HUES48 (cell line): ENCODE measurements at regions not wholly inside any gene's neighbourhood (a gene's known extent, or its start where the extent isn't known, plus 50 kb on each side); places are given as distances from the start of the nearest gene placed in this dataset.

Experiments used
- H3K27ac ChIP-seq: one replicate; pipeline ENCODE4 v1.7.0; 2013; ENCODE audit warnings: low read depth, low read length, inconsistent platforms
- H3K27me3 ChIP-seq: 2 replicates; pipeline ENCODE4 v1.6.1; 2013; ENCODE audit warnings: mild to moderate bottlenecking, low read length; ENCODE audit not compliant: control insufficient read depth, insufficient read depth
- H3K36me3 ChIP-seq: 2 replicates; pipeline ENCODE4 v1.6.1; 2013; ENCODE audit warnings: low read length; ENCODE audit not compliant: control insufficient read depth, insufficient read depth
- H3K4me1 ChIP-seq: 2 replicates; pipeline ENCODE4 v1.6.1; 2013; ENCODE audit warnings: mild to moderate bottlenecking, low read length; ENCODE audit not compliant: control insufficient read depth, insufficient read depth
- H3K4me3 ChIP-seq: 2 replicates; pipeline ENCODE4 v1.5.1; 2013; ENCODE audit warnings: mild to moderate bottlenecking, low read depth, low read length
- H3K9ac ChIP-seq: 2 replicates; pipeline ENCODE4 v1.6.1; 2013; ENCODE audit warnings: mild to moderate bottlenecking, low read depth, low read length, moderate library complexity
- H3K9me3 ChIP-seq: 2 replicates; pipeline ENCODE4 v1.6.1; 2013; ENCODE audit warnings: low read length; ENCODE audit not compliant: control insufficient read depth, insufficient read depth

DNA sequence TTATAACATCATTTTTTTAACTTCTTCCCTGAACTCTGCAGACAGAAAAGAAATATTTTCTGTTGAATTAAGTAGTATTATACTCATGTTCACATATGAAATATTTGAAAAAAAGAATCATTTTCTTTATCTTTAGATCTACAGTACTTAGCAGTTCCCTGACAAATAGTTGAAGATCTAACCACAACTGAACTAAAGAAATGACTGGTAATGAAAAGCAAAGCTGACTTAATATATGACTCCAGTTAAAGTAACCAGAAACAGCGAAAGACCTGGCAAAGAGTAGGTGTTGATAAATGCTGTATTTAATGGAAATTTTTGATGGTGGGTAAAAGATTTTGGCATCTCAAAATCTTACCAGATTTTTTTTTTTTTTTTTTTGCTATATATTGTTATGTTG is 207.1 kb upstream of the SLC16A7 start:
- no peak overlapping the region for H3K9ac ChIP-seq
- H3K4me3 ChIP-seq = no peak overlapping the region
- no peaks in the 10 kb centered on the region for H3K27me3 ChIP-seq
- H3K9me3 ChIP-seq = peaks cover 19% of the 10 kb centered on the region
- peaks cover 10% of the 10 kb centered on the region; the same call in 1 of the 2 replicates for H3K4me1 ChIP-seq
- H3K36me3 ChIP-seq = no peaks in the 10 kb centered on the region
- H3K27ac ChIP-seq = no peak overlapping the region

DNA sequence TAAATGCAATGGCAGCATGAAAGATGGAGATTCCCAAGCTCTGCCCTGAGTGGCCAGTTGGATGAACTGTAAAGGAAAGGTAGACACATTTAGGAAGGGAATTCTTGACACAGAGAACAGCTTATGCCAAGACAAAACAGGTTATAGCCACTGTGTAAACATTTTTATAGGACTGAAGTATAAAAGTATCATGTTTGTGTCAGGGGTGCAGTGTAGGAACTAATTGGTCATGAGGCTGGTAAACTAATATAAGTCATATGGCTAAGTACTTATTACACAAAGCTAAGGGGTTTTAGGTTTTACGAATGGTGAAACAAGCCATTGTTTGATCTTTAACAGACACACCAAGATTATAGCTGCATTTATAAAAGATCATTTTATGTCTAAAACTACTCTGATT is 207.7 kb upstream of the SLC16A7 start:
- no peak overlapping the region for H3K9ac ChIP-seq
- H3K4me3 ChIP-seq = no peak overlapping the region
- H3K4me1 ChIP-seq = peaks cover 14% of the 10 kb centered on the region
- H3K27ac ChIP-seq = no peak overlapping the region
- no peaks in the 10 kb centered on the region for H3K36me3 ChIP-seq
- H3K27me3 ChIP-seq = no peaks in the 10 kb centered on the region
- peaks cover 19% of the 10 kb centered on the region for H3K9me3 ChIP-seq

DNA sequence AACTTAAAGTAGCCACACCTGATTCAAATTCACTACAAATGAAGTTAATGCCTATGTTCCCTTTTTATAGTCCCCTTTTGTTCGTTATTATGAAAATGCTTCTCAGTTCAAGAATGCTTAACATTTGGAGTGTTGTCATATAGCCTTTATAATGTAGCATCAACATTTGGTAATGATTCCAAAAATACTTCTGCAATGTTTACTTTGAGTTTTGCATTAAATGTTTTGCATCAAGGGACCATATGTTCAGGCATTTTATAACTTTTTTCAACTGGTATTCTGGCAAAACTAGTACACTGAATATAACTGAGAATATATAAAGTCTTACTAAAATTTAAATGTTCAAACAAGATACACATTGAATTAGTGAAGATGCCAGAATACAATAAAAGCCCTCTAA is 209.6 kb upstream of the SLC16A7 start:
- Histone ChIP-seq H3K27ac (no peak overlapping the region), H3K4me1 (peaks cover 27% of the 10 kb centered on the region), H3K9ac (no peak overlapping the region), H3K4me3 (no peak overlapping the region), H3K9me3 (peaks cover 19% of the 10 kb centered on the region), H3K27me3 (no peaks in the 10 kb centered on the region), H3K36me3 (no peaks in the 10 kb centered on the region)

DNA sequence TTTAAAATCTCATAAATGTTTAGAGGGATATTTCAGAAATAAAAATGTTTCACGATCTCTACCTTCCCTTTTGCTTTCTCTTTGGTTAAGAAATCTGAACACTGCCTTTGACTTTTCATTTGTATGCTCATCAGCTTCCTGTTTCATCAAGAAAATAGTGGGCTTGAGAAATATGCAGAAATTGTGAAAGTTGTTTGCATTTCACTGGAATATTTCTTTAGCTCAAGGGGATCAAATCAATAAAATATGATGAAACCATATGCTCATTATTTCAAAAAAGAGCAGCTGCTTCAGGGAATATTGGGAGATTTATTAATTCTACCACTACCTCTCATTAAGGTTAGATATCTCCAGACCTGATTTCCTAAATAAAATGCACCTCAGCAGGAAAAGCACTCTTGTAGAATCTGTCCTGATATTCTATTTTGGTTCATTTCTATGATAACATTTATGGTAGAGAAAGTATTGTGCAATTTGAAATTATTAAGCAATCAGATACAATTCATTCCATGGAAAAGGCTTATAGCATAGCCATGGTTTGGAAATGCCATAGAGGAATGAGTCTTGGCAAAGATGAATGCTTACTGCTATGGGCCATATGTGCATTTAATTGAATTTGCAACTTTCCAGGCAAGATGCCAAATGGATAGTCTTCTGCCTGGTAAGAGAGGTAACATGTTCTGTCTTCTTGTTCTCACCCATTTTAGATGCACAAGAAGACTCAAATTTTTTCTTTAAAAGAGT is 212.6 kb upstream of the SLC16A7 start:
- H3K4me3 ChIP-seq = no peak overlapping the region
- peaks cover 9% of the 10 kb centered on the region; the same call in 1 of the 2 replicates for H3K9me3 ChIP-seq
- no peak overlapping the region for H3K9ac ChIP-seq
- H3K4me1 ChIP-seq = peaks cover 27% of the 10 kb centered on the region
- H3K36me3 ChIP-seq = no peaks in the 10 kb centered on the region
- H3K27me3 ChIP-seq = no peaks in the 10 kb centered on the region
- H3K27ac ChIP-seq = no peak overlapping the region

DNA sequence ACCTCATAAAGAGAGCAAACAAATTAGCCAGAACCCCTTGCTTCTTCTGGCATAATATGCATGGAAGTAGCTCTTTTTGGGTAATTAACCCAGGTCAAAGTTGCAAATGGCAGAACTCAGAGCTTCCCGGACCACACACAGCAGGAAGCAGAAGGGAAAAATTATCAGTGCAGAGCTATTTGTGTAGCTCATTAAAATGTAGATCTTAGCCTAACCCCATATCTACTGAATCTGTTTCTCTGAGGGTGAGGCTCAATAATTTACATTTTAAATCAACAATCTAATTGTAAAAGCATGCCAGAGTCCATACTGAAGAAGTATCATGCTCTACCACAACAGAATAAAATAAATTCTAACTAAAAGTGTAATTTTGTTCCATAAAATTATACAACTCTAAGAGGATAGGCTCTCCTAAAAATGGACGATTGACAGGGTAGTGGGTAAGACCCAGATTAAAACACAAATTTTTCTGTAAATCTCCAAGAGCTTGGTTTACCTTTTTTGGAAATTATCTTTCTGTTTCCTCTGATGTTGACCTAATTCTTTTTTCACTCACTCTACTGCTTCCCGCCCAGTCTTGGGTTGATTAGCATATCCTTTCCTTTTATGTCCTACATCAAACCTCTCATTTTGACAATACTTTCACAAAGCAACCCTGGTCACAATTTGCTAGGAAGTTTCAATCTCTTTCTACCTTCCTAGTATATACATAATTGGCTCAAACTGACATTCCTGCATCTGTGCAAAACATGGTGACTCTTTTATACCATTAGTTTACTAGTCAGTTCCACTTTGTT is 213.3 kb upstream of the SLC16A7 start:
- peaks cover 27% of the 10 kb centered on the region for H3K4me1 ChIP-seq
- H3K36me3 ChIP-seq = no peaks in the 10 kb centered on the region
- no peak overlapping the region for H3K4me3 ChIP-seq
- H3K9ac ChIP-seq = no peak overlapping the region
- H3K9me3 ChIP-seq = 0 out of 2 replicates have a peak, but pooled peaks cover 2% of the 10 kb centered on the region
- no peaks in the 10 kb centered on the region for H3K27me3 ChIP-seq
- H3K27ac ChIP-seq = no peak overlapping the region

DNA sequence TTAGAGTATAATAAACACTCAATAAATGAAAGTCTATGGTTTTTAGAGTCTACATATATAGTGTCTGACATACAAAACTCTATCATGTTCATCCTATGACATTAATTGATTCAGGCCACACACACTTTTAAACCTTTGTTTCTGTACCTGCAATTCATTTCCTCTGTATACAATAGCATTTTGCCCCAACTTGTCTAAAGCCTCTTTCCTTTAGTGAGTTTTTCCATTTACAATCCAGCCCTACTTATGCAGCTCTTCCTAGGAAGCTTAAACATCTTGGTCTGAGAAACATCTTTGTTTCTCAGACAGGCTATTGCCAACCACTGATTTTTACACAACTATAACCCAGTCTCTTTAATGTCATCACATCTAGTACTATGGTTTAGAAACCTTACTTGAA is 214.7 kb upstream of the SLC16A7 start:
- Histone ChIP-seq H3K9ac (no peak overlapping the region), H3K36me3 (no peaks in the 10 kb centered on the region), H3K4me1 (peaks cover 30% of the 10 kb centered on the region), H3K27me3 (no peaks in the 10 kb centered on the region), H3K9me3 (no peaks in the 10 kb centered on the region), H3K27ac (no peak overlapping the region), H3K4me3 (no peak overlapping the region)

DNA sequence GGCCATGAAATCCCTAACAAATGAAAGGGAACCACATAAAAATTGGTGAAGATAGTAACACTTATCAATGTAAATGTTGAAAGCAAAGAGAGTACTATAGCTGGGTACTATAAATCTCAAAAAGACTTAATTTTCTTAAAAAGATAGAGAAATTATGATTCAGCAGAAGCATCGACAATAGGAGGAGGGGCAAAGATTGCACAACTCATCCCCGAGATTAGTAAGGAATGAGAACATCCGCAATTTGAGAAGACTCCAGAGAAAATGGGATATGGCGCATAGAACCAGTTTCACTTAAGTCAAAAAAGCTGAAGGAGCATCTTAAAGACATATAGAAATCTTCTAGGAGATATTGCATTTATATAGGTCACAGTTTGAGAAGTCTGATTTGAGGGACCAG is 220.2 kb upstream of the SLC16A7 start:
- Histone ChIP-seq H3K4me1 (peaks cover 8% of the 10 kb centered on the region; the same call in 1 of the 2 replicates), H3K27ac (no peak overlapping the region), H3K36me3 (no peaks in the 10 kb centered on the region), H3K27me3 (no peaks in the 10 kb centered on the region), H3K9ac (no peak overlapping the region), H3K9me3 (no peaks in the 10 kb centered on the region), H3K4me3 (no peak overlapping the region)

DNA sequence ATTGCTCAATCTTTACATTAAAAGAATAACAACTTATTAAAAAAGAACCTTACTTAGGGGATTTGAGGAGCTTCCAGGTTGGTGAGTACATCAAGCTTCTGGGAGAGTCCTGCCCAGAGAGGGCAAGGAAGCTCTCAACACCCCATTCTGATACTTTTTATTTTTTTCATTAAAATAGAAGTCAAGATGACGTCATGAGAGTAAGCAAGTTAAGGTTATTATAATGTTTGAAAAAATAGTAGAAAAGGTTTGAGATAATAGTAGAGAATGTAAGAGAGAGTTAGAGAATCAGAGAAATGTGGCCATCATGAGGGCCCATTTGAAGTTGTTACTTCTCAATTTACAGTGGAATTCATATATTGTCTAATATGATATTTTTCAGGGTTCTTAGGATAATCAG is 221.0 kb upstream of the SLC16A7 start:
- no peak overlapping the region for H3K4me3 ChIP-seq
- H3K4me1 ChIP-seq = peaks cover 8% of the 10 kb centered on the region; the same call in 1 of the 2 replicates
- no peaks in the 10 kb centered on the region for H3K27me3 ChIP-seq
- no peaks in the 10 kb centered on the region for H3K36me3 ChIP-seq
- H3K9ac ChIP-seq = no peak overlapping the region
- H3K27ac ChIP-seq = no peak overlapping the region
- H3K9me3 ChIP-seq = no peaks in the 10 kb centered on the region

DNA sequence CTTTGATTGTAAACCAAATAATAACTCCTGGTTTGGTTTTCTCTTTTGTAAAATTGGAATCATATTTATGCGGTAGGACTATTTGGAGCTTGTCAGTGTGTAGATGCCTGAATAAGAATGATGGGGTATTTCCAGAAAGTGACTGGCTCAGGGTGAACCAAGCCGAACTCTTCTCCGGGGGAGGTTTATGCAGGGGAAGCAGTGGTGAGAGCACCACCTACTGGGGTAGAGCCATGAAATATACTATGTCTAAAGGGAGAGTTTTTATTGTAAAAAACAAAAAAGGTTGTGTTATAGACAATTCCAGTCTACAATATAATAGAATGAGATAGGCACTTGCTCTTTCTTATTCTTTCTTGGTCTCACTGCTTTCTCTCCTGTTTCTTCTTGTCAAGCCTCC is 222.9 kb upstream of the SLC16A7 start:
- Histone ChIP-seq H3K4me1 (peaks cover 8% of the 10 kb centered on the region; the same call in 1 of the 2 replicates), H3K27me3 (no peaks in the 10 kb centered on the region), H3K4me3 (no peak overlapping the region), H3K9ac (no peak overlapping the region), H3K9me3 (no peaks in the 10 kb centered on the region), H3K27ac (no peak overlapping the region), H3K36me3 (no peaks in the 10 kb centered on the region)

DNA sequence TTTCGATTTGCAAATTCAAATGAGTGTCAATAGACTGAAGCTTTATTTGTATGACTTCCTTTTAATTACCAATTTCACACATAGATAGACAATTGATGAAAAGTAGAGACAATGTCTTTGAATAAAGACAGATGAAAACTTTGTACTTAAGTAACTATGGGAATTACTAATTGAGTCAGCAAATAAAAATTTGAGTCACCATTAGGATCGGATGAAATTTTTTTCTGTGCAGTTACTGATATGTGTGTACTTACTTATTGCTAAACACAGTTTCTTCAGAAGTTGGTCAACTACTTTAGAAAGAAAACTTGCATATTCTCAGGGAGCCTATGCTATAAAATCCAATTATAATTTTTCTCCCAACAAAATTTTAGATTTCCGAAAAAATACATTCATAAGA is 224.9 kb upstream of the SLC16A7 start:
- Histone ChIP-seq H3K9me3 (no peaks in the 10 kb centered on the region), H3K4me3 (no peak overlapping the region), H3K27me3 (no peaks in the 10 kb centered on the region), H3K9ac (no peak overlapping the region), H3K27ac (no peak overlapping the region), H3K4me1 (peaks cover 3% of the 10 kb centered on the region; the same call in 1 of the 2 replicates), H3K36me3 (no peaks in the 10 kb centered on the region)

DNA sequence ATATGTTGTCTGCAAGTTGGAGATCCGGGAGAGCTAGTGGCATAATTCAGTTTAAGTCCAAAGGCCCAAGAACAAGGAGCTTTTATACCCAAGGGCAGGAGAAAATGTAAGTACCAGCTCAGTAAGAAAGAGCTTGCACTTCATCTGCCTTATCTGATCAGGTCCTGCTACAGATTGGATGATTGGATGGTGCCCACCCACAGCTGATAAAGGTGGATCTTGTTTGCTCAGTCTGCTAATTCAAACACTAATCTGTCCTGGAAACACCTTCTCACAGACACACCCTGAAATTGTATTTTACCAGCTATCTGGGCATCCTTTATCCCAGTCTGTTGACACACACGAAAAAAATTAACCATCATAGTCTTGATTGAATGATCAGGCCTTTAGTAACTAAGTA is 230.7 kb upstream of the SLC16A7 start:
- H3K4me3 ChIP-seq = no peak overlapping the region

More for the DNA sequence above, 230.7 kb upstream of the SLC16A7 start:
- Histone ChIP-seq H3K27ac (no peak overlapping the region), H3K27me3 (no peaks in the 10 kb centered on the region), H3K9ac (no peak overlapping the region), H3K9me3 (no peaks in the 10 kb centered on the region), H3K4me1 (no peaks in the 10 kb centered on the region), H3K36me3 (no peaks in the 10 kb centered on the region)
